Left ventricle myocardium inferior (tissue), 1 donor: ENCODE measurements at regions not wholly inside any gene's neighbourhood (a gene's known extent, or its start where the extent isn't known, plus 50 kb on each side); places are given as distances from the start of the nearest gene placed in this dataset.

Source experiments
- DNase-seq: peaks from one replicate; pipeline ENCODE4 v3.0.0-alpha.2; 2020
- H3K27ac ChIP-seq: fragments of 200-600 bp; replicated peaks from 2 replicates; pipeline ENCODE4 v1.8.0; 2021
- H3K27me3 ChIP-seq: fragments of 200-600 bp; 2 replicates; pipeline ENCODE4 v1.8.0; 2021; ENCODE audit warnings: low read depth
- H3K36me3 ChIP-seq: fragments of 200-600 bp; 2 replicates; pipeline ENCODE4 v1.8.0; 2021
- H3K4me1 ChIP-seq: fragments of 200-600 bp; 2 replicates; pipeline ENCODE4 v1.8.0; 2021
- H3K4me3 ChIP-seq: fragments of 200-600 bp; 2 replicates; pipeline ENCODE4 v1.8.0; 2021; ENCODE audit warnings: mild to moderate bottlenecking, moderate library complexity
- H3K9me3 ChIP-seq: fragments of 200-600 bp; replicated peaks from 2 replicates; pipeline ENCODE4 v1.8.0; 2021
- intact Hi-C: fragments of 100-400 bp; cut with micrococcal nuclease; formaldehyde crosslinking; loops from one replicate; pipeline ENCODE4 v1.11.0; 2022
- TF ChIP-seq, protein P1 (sequence below): fragments of 200-600 bp; IDR thresholded peaks from 2 replicates; pipeline ENCODE4 v1.8.0; 2021; ENCODE audit warnings: antibody characterized with exemption, mild to moderate bottlenecking, borderline replicate concordance
- donor health status: DM: no; HTN: yes; CAD: no; lungs with severe emphysema.

DNA sequence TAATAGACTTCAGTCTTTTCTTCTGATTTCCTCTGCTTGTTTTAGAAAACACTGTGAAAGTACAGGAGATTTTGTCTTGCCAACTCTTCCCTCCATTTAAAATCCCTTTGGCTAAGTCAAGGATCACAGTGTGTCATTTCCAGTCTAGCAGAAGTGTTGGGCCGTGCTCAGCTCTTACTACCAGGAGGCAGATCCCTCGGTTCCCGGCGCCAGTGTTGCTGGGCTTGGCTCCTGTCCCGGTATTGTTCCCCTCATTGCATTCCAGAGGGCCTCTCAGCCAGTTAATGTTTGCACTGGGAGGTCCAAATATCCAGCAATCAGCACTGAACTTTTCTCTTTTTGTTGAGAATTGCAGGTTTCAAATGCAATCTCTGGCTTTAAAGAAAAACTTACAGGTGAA lies 612.1 kb upstream of the MGMT start:
- peak overlapping the region; percentile 78 for H3K27ac ChIP-seq
- H3K27me3 ChIP-seq = no peaks in the 10 kb centered on the region
- no peaks in the 10 kb centered on the region for H3K9me3 ChIP-seq
- TF ChIP-seq, protein P1, sequence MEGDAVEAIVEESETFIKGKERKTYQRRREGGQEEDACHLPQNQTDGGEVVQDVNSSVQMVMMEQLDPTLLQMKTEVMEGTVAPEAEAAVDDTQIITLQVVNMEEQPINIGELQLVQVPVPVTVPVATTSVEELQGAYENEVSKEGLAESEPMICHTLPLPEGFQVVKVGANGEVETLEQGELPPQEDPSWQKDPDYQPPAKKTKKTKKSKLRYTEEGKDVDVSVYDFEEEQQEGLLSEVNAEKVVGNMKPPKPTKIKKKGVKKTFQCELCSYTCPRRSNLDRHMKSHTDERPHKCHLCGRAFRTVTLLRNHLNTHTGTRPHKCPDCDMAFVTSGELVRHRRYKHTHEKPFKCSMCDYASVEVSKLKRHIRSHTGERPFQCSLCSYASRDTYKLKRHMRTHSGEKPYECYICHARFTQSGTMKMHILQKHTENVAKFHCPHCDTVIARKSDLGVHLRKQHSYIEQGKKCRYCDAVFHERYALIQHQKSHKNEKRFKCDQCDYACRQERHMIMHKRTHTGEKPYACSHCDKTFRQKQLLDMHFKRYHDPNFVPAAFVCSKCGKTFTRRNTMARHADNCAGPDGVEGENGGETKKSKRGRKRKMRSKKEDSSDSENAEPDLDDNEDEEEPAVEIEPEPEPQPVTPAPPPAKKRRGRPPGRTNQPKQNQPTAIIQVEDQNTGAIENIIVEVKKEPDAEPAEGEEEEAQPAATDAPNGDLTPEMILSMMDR = no peak
- H3K4me1 ChIP-seq = peaks cover 55% of the 10 kb centered on the region
- H3K36me3 ChIP-seq = no peaks in the 10 kb centered on the region
- peak; percentile 91 for DNase-seq
- no peak overlapping the region for H3K4me3 ChIP-seq
- intact Hi-C loops = no loop called here

DNA sequence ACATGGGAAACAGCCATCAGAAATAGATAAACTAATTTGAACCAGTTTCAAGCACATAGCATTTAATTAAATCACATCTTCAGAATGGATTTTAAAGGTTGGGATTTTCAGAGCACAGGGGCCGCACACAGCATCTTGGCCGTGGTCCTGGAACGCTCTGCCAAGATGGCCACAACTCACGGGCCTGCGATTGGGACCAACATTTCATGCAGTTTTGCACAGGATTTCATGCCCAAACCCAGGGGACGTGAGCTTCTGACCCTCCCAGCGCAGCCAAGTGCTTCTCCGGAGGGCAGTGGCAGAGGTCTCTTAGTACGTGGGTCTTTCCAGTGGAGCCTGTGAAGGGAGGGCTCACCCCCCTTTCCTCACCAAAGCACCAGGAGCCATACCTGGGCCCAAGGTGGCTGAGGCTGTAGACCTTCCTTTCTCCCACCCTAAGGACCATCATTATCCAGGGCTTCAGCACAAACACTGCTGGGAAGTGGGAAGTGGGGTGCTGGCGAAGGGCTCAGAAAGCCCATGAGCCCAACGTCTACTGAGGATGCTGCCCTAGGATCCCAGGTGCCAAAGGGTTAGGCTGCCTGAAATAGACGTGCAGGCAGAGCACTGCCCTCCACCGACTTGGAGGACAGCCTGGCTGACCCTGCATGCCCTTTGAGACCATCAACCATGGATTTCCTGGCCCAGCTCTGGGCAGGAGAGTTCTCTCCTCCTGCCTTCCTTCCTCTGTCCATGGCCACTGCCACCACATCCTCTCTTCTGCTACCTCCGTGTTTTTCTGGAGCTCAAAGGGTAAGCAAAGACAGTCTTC lies 611.2 kb upstream of the MGMT start:
- Histone ChIP-seq H3K9me3 (no peaks in the 10 kb centered on the region), H3K4me3 (no peak overlapping the region), H3K36me3 (no peaks in the 10 kb centered on the region), H3K27me3 (no peaks in the 10 kb centered on the region), H3K27ac (peak overlapping the region; percentile 78), H3K4me1 (peaks cover 55% of the 10 kb centered on the region)
- no peak for DNase-seq
- TF ChIP-seq, protein P1 = no peak
- intact Hi-C loops = no loop called here

DNA sequence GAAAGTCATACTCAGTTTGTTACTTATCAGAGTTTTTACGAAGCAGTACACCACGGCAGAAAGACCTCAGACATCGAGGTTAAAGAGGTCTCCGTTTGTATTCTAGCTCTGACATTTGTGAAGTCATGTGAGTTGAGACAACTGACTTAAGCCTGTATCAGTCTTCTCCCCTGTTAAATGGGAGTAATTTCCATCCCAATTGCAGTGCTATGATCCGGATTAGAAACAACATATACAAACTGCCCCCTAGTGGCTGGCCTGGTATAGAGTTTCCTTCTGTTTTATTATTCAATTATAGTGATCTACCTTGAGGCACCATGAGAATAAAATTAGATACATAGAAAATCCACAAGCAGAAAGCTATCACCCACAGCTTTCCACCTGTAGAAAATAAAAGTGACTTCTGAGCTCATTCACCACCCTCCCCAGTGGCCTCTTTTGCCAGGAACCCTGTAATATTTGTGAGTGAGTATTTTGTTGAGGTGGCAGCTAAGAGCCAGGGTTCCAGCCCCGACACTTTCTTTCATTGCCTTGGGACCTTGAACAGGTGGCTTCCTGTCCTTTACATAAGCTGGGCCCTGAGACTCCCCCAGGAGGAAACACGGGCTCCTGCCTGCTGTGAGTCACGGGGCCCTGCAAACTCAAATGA lies 607.2 kb upstream of the MGMT start:
- Histone ChIP-seq H3K4me1 (peaks cover 16% of the 10 kb centered on the region), H3K27ac (no peak overlapping the region), H3K9me3 (no peaks in the 10 kb centered on the region), H3K27me3 (no peaks in the 10 kb centered on the region), H3K4me3 (no peak overlapping the region), H3K36me3 (no peaks in the 10 kb centered on the region)
- TF ChIP-seq, protein P1 = peak; percentile 68
- intact Hi-C loops = loop anchor here (5.0 kb wide), 1 partner anchor 228 kb away; no protein-coding TSS in a partner anchor
- DNase-seq = no peak

DNA sequence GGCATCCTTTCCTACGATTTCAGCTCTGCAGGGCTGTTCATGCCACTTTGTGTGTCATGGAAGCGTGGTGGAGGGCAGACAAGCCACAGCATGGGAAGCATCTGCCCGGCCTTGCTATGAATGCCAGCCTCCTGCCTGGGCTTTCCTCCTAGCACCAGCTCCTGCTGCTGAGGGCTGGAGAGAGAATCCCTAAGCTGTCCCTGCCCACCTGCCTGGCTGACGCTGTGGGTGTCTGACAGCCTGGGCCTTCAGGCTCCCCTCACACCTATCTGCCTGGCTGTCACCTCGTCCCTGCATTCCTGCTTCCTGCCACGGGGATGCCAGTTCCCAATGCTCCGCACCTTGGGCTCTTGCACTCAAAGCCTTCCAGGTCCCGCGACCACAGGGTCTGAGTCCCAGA lies 606.5 kb upstream of the MGMT start:
- no peak for DNase-seq
- intact Hi-C loops = loop anchor here (5.0 kb wide), 1 partner anchor 228 kb away; no protein-coding TSS in a partner anchor
- Histone ChIP-seq H3K9me3 (no peaks in the 10 kb centered on the region), H3K4me3 (no peak overlapping the region), H3K36me3 (no peaks in the 10 kb centered on the region), H3K4me1 (peaks cover 9% of the 10 kb centered on the region), H3K27me3 (no peaks in the 10 kb centered on the region), H3K27ac (no peak overlapping the region)
- TF ChIP-seq, protein P1 = no peak

DNA sequence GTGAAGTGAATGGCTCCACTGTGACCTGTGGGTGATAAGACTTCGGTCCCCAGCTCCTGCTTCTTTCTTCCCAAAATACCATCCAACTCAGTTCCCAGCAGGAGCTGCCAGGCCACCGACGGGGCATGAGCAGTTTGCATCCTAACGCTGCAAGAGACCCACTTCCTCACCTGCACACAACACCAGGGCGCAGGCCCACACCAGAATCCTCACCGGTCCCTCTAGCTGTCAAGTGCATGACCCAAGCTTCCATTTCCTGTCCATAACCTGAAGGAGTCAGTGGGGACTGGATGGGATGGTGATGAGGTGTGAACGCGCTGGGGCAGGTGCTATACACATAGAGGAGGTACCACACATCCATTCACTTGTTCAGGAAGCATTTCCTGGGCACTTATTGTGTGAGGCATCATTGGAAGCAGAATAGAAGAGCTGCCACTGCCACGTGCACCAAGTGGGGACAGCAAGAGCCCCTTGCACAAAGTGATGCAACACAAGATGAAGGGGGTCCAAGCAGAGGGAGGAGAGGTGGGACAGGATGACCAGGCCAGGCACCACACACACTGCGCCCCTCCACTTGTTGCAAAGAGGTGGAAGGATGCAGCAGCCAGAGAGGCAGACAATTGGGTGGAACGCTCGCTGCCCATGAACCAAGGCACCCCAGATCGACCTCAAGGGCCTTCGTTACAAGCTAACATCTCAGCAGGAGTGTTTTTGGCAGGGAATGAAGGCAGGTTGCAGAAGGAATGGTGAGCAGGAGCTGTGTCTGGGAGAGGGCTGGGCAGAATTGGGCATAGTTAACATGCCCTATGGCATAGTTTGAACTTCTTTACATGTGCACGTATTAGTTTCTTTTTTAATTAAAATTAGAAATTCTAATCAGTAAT lies 605.8 kb upstream of the MGMT start:
- Histone ChIP-seq H3K27ac (no peak overlapping the region), H3K4me1 (peaks cover 2% of the 10 kb centered on the region), H3K9me3 (no peaks in the 10 kb centered on the region), H3K36me3 (no peaks in the 10 kb centered on the region), H3K27me3 (no peaks in the 10 kb centered on the region), H3K4me3 (no peak overlapping the region)
- intact Hi-C loops = loop anchor here (5.0 kb wide), 1 partner anchor 229 kb away; no protein-coding TSS in a partner anchor
- TF ChIP-seq, protein P1 = no peak
- no peak for DNase-seq
